ENCODE measurements at regions not wholly inside any gene's neighbourhood (a gene's known extent, or its start where the extent isn't known, plus 50 kb on each side); places are given as distances from the start of the nearest gene placed in this dataset.

DNA sequence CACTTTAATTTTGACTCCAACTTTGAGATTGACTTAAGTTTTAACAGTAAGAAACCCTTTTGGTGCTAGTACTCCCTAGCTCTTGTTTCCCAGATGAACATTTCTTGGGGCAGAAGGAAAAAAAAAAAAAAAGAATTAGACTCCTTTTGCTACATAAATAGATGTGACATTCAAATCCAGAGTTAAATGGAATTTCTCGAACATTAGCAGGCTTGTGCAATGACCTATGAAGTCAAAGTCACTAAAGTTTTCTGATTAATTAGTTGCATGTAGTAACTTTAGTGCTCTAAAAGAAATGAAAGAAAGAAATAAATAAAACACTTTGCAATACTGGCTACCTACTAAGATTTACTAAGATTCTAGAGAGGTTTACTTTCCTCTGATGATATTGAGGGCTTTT, 106.8 kb downstream of the TMEM174 start:
- no peaks in the 10 kb centered on the region for H3K36me3 ChIP-seq (ENCODE audit: control insufficient read depth in 2 of 2, extremely low read depth in 1 of 2, insufficient read depth in 2 of 2, low read length in 2 of 2)
- H4K20me1 ChIP-seq (ENCODE audit: control insufficient read depth, extremely low read depth, insufficient read depth, low read length), result no peaks in the 10 kb centered on the region
- no peak overlapping the region for H2AFZ ChIP-seq (ENCODE audit: control insufficient read depth, low read length)
- no peaks in the 10 kb centered on the region for H3K27me3 ChIP-seq (ENCODE audit: control insufficient read depth, extremely low read depth, insufficient read depth, low read length)
- no peak overlapping the region for H3K27ac ChIP-seq (ENCODE audit: control insufficient read depth, insufficient read depth, low read length)
- H3K4me3 ChIP-seq (ENCODE audit: control insufficient read depth in 2 of 3, extremely low read depth in 1 of 3, insufficient read depth in 2 of 3, low read depth in 1 of 3, low read length in 3 of 3), result no peak overlapping the region
- no peaks in the 10 kb centered on the region for H3K9me1 ChIP-seq (ENCODE audit: control insufficient read depth, extremely low read depth, insufficient read depth, low read length)
- H3K4me1 ChIP-seq (ENCODE audit: control insufficient read depth, extremely low read depth, insufficient read depth, low read length), result peaks cover 29% of the 10 kb centered on the region
- no peak for FAIRE-seq
- no peak for DNase-seq (ENCODE audit: low read depth, low spot score)
- TF ChIP-seq, protein P1, sequence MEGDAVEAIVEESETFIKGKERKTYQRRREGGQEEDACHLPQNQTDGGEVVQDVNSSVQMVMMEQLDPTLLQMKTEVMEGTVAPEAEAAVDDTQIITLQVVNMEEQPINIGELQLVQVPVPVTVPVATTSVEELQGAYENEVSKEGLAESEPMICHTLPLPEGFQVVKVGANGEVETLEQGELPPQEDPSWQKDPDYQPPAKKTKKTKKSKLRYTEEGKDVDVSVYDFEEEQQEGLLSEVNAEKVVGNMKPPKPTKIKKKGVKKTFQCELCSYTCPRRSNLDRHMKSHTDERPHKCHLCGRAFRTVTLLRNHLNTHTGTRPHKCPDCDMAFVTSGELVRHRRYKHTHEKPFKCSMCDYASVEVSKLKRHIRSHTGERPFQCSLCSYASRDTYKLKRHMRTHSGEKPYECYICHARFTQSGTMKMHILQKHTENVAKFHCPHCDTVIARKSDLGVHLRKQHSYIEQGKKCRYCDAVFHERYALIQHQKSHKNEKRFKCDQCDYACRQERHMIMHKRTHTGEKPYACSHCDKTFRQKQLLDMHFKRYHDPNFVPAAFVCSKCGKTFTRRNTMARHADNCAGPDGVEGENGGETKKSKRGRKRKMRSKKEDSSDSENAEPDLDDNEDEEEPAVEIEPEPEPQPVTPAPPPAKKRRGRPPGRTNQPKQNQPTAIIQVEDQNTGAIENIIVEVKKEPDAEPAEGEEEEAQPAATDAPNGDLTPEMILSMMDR (optimal IDR thresholded peaks at IDR 0.05 in 1 of 3, IDR thresholded peaks at IDR 0.05 in 1 of 3, conservative IDR thresholded peaks at IDR 0.05 in 1 of 3; ENCODE audit: extremely low read depth in 1 of 3, insufficient read depth in 2 of 3, low read length in 3 of 3), result no peak
- H3K79me2 ChIP-seq (ENCODE audit: control insufficient read depth, insufficient read depth, low read length), result no peaks in the 10 kb centered on the region
- H3K9me3 ChIP-seq (ENCODE audit: control insufficient read depth, low read depth, low read length), result no peaks in the 10 kb centered on the region
- H3K9ac ChIP-seq (ENCODE audit: control insufficient read depth, extremely low read depth, insufficient read depth, low read length), result no peak overlapping the region
- dilution Hi-C loops (cut with MboI; ENCODE audit: extremely low pct_ligation_motif_present, low sequenced_read_pairs), result no loop called here
- H3K4me2 ChIP-seq (ENCODE audit: control insufficient read depth, extremely low read depth, insufficient read depth, low read depth, low read length), result no peak overlapping the region

DNA sequence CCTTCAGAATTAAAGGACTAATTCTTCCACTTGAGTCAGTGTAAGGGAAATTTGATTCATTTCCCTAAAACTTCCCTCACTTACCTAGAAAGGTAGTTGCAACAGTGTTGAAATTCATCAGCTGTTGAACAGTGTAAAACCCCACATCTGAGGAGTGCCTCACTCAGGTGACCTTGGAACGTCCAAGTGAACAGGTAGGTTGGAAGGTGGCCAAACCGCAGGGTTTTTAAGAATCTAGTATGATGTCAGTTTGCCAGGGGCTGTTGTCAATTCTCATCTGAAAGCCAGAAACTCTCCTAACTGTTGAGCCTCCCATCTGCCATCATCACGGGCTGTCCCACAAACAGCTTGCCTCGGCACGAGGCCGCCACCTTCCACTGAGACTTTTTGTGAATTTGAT, 105.7 kb downstream of the TMEM174 start:
- Histone ChIP-seq H4K20me1 (ENCODE audit: control insufficient read depth, extremely low read depth, insufficient read depth, low read length) (no peaks in the 10 kb centered on the region), H3K27me3 (ENCODE audit: control insufficient read depth, extremely low read depth, insufficient read depth, low read length) (no peaks in the 10 kb centered on the region), H3K9me3 (ENCODE audit: control insufficient read depth, low read depth, low read length) (no peaks in the 10 kb centered on the region), H2AFZ (ENCODE audit: control insufficient read depth, low read length) (no peak overlapping the region), H3K79me2 (ENCODE audit: control insufficient read depth, insufficient read depth, low read length) (no peaks in the 10 kb centered on the region), H3K36me3 (ENCODE audit: control insufficient read depth in 2 of 2, extremely low read depth in 1 of 2, insufficient read depth in 2 of 2, low read length in 2 of 2) (no peaks in the 10 kb centered on the region), H3K9ac (ENCODE audit: control insufficient read depth, extremely low read depth, insufficient read depth, low read length) (no peak overlapping the region), H3K4me1 (ENCODE audit: control insufficient read depth, extremely low read depth, insufficient read depth, low read length) (peaks cover 30% of the 10 kb centered on the region), H3K4me3 (ENCODE audit: control insufficient read depth in 2 of 3, extremely low read depth in 1 of 3, insufficient read depth in 2 of 3, low read depth in 1 of 3, low read length in 3 of 3) (no peak overlapping the region), H3K27ac (ENCODE audit: control insufficient read depth, insufficient read depth, low read length) (no peak overlapping the region), H3K9me1 (ENCODE audit: control insufficient read depth, extremely low read depth, insufficient read depth, low read length) (no peaks in the 10 kb centered on the region), H3K4me2 (ENCODE audit: control insufficient read depth, extremely low read depth, insufficient read depth, low read depth, low read length) (no peak overlapping the region)
- TF ChIP-seq EZH2 (IDR thresholded peaks at IDR 0.05; ENCODE audit: low read length), result no peak
- TF ChIP-seq, protein P1 (optimal IDR thresholded peaks at IDR 0.05 in 1 of 3, IDR thresholded peaks at IDR 0.05 in 1 of 3, conservative IDR thresholded peaks at IDR 0.05 in 1 of 3; ENCODE audit: extremely low read depth in 1 of 3, insufficient read depth in 2 of 3, low read length in 3 of 3), result no peak
- peak; percentile 70 for FAIRE-seq
- peak; percentile 58 for DNase-seq (ENCODE audit: low read depth, low spot score)
- dilution Hi-C loops (cut with MboI; ENCODE audit: extremely low pct_ligation_motif_present, low sequenced_read_pairs), result no loop called here
